HG02885 (cell line): ENCODE measurements at regions not wholly inside any gene's neighbourhood (a gene's known extent, or its start where the extent isn't known, plus 50 kb on each side); places are given as distances from the start of the nearest gene placed in this dataset.

Source experiments
- ATAC-seq: cut with Tn5 transposase; IDR thresholded peaks from one replicate; pipeline ENCODE4 v1.9.1; 2021; ENCODE audit warnings: mild to moderate bottlenecking; ENCODE audit not compliant: unreplicated experiment, poor library complexity

GRCh38 chr11:20251496-20251895 is 91.2 kb upstream of the DBX1 start:
- no peak for ATAC-seq

- ATAC-seq = no peak
Measured at GRCh38 chr11:20250644-20251247, 90.5 kb upstream of the DBX1 start.

- no peak for ATAC-seq
Measured at GRCh38 chr11:20249796-20250195, 89.5 kb upstream of the DBX1 start.

GRCh38 chr11:20249378-20249777 is 89.1 kb upstream of the DBX1 start:
- ATAC-seq = no peak

- no peak for ATAC-seq
Measured at GRCh38 chr11:20248871-20249270, 88.6 kb upstream of the DBX1 start.

- ATAC-seq = no peak
Measured at GRCh38 chr11:20248121-20248772, 88.0 kb upstream of the DBX1 start.

GRCh38 chr11:20247591-20248007 is 87.3 kb upstream of the DBX1 start:
- no peak for ATAC-seq

- no peak for ATAC-seq
Measured at GRCh38 chr11:20243974-20244373, 83.7 kb upstream of the DBX1 start.

GRCh38 chr11:20238712-20239111 is 78.4 kb upstream of the DBX1 start:
- no peak for ATAC-seq

- no peak for ATAC-seq
Measured at GRCh38 chr11:20235164-20235563, 74.9 kb upstream of the DBX1 start.

GRCh38 chr11:20227631-20228030 is 67.4 kb upstream of the DBX1 start:
- no peak for ATAC-seq

GRCh38 chr11:20226933-20227332 is 66.7 kb upstream of the DBX1 start:
- ATAC-seq = no peak

- ATAC-seq = no peak
Measured at GRCh38 chr11:20221566-20221965, 61.3 kb upstream of the DBX1 start.

- no peak for ATAC-seq
Measured at GRCh38 chr11:20213790-20214189, 53.5 kb upstream of the DBX1 start.

GRCh38 chr11:20211691-20212090 is 51.4 kb upstream of the DBX1 start:
- ATAC-seq = no peak
